ENCODE measurements at regions not wholly inside any gene's neighbourhood (a gene's known extent, or its start where the extent isn't known, plus 50 kb on each side); places are given as distances from the start of the nearest gene placed in this dataset.

- TF ChIP-seq POLR2AphosphoS5 (IDR thresholded peaks at IDR 0.05; ENCODE audit: low read depth, low read length), result no peak
- no peak for TF ChIP-seq FOXP2 (optimal IDR thresholded peaks at IDR 0.05; ENCODE audit: borderline replicate concordance, extremely low read depth, extremely low read length, insufficient read depth)
- no peak for TF ChIP-seq TAF1 (IDR thresholded peaks at IDR 0.05; ENCODE audit: borderline replicate concordance, insufficient read depth, low read length)
- TF ChIP-seq SIN3A (IDR thresholded peaks at IDR 0.05; ENCODE audit: borderline replicate concordance, insufficient read depth, low read length), result no peak
- TF ChIP-seq, protein P1, sequence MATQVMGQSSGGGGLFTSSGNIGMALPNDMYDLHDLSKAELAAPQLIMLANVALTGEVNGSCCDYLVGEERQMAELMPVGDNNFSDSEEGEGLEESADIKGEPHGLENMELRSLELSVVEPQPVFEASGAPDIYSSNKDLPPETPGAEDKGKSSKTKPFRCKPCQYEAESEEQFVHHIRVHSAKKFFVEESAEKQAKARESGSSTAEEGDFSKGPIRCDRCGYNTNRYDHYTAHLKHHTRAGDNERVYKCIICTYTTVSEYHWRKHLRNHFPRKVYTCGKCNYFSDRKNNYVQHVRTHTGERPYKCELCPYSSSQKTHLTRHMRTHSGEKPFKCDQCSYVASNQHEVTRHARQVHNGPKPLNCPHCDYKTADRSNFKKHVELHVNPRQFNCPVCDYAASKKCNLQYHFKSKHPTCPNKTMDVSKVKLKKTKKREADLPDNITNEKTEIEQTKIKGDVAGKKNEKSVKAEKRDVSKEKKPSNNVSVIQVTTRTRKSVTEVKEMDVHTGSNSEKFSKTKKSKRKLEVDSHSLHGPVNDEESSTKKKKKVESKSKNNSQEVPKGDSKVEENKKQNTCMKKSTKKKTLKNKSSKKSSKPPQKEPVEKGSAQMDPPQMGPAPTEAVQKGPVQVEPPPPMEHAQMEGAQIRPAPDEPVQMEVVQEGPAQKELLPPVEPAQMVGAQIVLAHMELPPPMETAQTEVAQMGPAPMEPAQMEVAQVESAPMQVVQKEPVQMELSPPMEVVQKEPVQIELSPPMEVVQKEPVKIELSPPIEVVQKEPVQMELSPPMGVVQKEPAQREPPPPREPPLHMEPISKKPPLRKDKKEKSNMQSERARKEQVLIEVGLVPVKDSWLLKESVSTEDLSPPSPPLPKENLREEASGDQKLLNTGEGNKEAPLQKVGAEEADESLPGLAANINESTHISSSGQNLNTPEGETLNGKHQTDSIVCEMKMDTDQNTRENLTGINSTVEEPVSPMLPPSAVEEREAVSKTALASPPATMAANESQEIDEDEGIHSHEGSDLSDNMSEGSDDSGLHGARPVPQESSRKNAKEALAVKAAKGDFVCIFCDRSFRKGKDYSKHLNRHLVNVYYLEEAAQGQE (IDR thresholded peaks at IDR 0.05; ENCODE audit: insufficient read depth in 1 of 2, low read depth in 2 of 2, low read length in 2 of 2), result no peak
Observed at GRCh38 chr4:84441758-84442377, 57.2 kb downstream of the NKX6-1 start.

DNA sequence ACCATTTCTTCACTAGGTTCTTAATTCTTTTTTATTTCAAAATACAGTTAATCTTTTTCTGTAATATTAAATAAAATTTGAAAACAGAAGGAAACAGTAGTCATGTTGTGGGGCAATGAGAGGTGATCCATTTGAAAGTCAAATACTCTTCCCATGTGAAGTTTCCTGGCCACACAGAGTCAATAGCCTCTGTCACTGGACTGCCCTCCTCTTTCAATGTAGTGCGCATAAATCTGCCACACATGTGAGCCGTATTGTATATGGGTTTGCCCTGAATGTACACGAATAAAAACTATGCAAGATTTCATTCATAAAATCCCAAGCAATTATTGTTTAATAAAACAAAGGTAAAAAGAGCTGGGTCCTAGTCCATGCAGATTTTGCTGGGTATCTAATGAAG is 59.1 kb downstream of the NKX6-1 start:
- TF ChIP-seq TAF1 (IDR thresholded peaks at IDR 0.05; ENCODE audit: borderline replicate concordance, insufficient read depth, low read length) (no peak), FOXP2 (optimal IDR thresholded peaks at IDR 0.05; ENCODE audit: borderline replicate concordance, extremely low read depth, extremely low read length, insufficient read depth) (no peak), POLR2AphosphoS5 (IDR thresholded peaks at IDR 0.05; ENCODE audit: low read depth, low read length) (no peak), SIN3A (IDR thresholded peaks at IDR 0.05; ENCODE audit: borderline replicate concordance, insufficient read depth, low read length) (no peak)
- TF ChIP-seq, protein P1 (IDR thresholded peaks at IDR 0.05; ENCODE audit: insufficient read depth in 1 of 2, low read depth in 2 of 2, low read length in 2 of 2), result no peak

GRCh38 chr4:84436812-84437211 is 62.3 kb downstream of the NKX6-1 start:
- no peak for TF ChIP-seq SIN3A (IDR thresholded peaks at IDR 0.05; ENCODE audit: borderline replicate concordance, insufficient read depth, low read length)
- no peak for TF ChIP-seq FOXP2 (optimal IDR thresholded peaks at IDR 0.05; ENCODE audit: borderline replicate concordance, extremely low read depth, extremely low read length, insufficient read depth)
- TF ChIP-seq, protein P1 (IDR thresholded peaks at IDR 0.05; ENCODE audit: insufficient read depth in 1 of 2, low read depth in 2 of 2, low read length in 2 of 2), result no peak
- TF ChIP-seq TAF1 (IDR thresholded peaks at IDR 0.05; ENCODE audit: borderline replicate concordance, insufficient read depth, low read length), result no peak
- no peak for TF ChIP-seq POLR2AphosphoS5 (IDR thresholded peaks at IDR 0.05; ENCODE audit: low read depth, low read length)

GRCh38 chr4:84434344-84434743 is 64.7 kb downstream of the NKX6-1 start:
- TF ChIP-seq TAF1 (IDR thresholded peaks at IDR 0.05; ENCODE audit: borderline replicate concordance, insufficient read depth, low read length) (no peak), FOXP2 (optimal IDR thresholded peaks at IDR 0.05; ENCODE audit: borderline replicate concordance, extremely low read depth, extremely low read length, insufficient read depth) (no peak), SIN3A (IDR thresholded peaks at IDR 0.05; ENCODE audit: borderline replicate concordance, insufficient read depth, low read length) (no peak), POLR2AphosphoS5 (IDR thresholded peaks at IDR 0.05; ENCODE audit: low read depth, low read length) (no peak)
- TF ChIP-seq, protein P1 (IDR thresholded peaks at IDR 0.05; ENCODE audit: insufficient read depth in 1 of 2, low read depth in 2 of 2, low read length in 2 of 2), result no peak

All from PFSK-1 (cell line).